ENCODE measurements at regions not wholly inside any gene's neighbourhood (a gene's known extent, or its start where the extent isn't known, plus 50 kb on each side); places are given as distances from the start of the nearest gene placed in this dataset.
"Not testable (repeated sequence)": the region's sequence is repeated elsewhere in the genome, so short reads cannot be mapped to it uniquely, and the experiment has no call there.

- DNase-seq: no peak
These were observed 1190.9 kb downstream of the BRD1 start for GRCh38 chr22:48636746-48637145.

GRCh38 chr22:48635816-48636215 is 1191.9 kb downstream of the BRD1 start:
- no peak for DNase-seq

GRCh38 chr22:48635031-48635430 is 1192.6 kb downstream of the BRD1 start:
- DNase-seq: no peak

GRCh38 chr22:48633996-48634836 is 1193.5 kb downstream of the BRD1 start:
- no peak for DNase-seq

- no peak for DNase-seq
These were observed 1194.9 kb downstream of the BRD1 start for GRCh38 chr22:48632646-48633246.

- no peak for DNase-seq
These were observed 1196.3 kb downstream of the BRD1 start for GRCh38 chr22:48631288-48631863.

- no peak for DNase-seq
These were observed 1196.8 kb downstream of the BRD1 start for GRCh38 chr22:48630848-48631247.

- no peak for DNase-seq
These were observed 1197.3 kb downstream of the BRD1 start for GRCh38 chr22:48630433-48630754.

GRCh38 chr22:48629631-48630432 is 1197.8 kb downstream of the BRD1 start:
- DNase-seq: no peak

- DNase-seq: no peak
These were observed 1198.7 kb downstream of the BRD1 start for GRCh38 chr22:48628891-48629543.

- DNase-seq: no peak
These were observed 1199.7 kb downstream of the BRD1 start for GRCh38 chr22:48627966-48628365.

- DNase-seq: no peak
These were observed 1200.5 kb downstream of the BRD1 start for GRCh38 chr22:48627203-48627602.

GRCh38 chr22:48624401-48624800 is 1203.3 kb downstream of the BRD1 start:
- no peak for DNase-seq

- no peak for DNase-seq
These were observed 1204.7 kb downstream of the BRD1 start for GRCh38 chr22:48622891-48623545.

- DNase-seq: no peak
These were observed 1206.6 kb downstream of the BRD1 start for GRCh38 chr22:48621085-48621484.

- DNase-seq: not testable (repeated sequence)
These were observed 1207.2 kb downstream of the BRD1 start for GRCh38 chr22:48620460-48620859.

GRCh38 chr22:48619721-48620120 is 1208.0 kb downstream of the BRD1 start:
- DNase-seq: no peak

GRCh38 chr22:48618326-48618725 is 1209.3 kb downstream of the BRD1 start:
- DNase-seq: no peak

- DNase-seq: no peak
These were observed 1211.0 kb downstream of the BRD1 start for GRCh38 chr22:48616656-48617055.

- no peak for DNase-seq
These were observed 1212.3 kb downstream of the BRD1 start for GRCh38 chr22:48615171-48616008.

- no peak for DNase-seq
These were observed 1214.0 kb downstream of the BRD1 start for GRCh38 chr22:48613566-48614200.

Data from hematopoietic multipotent progenitor cell treated with erythropoietin and hydrocortisone succinate and interleukin-3 and kit ligand, for 6 days (in vitro differentiated cells).